B cell (primary cell): ENCODE measurements at regions not wholly inside any gene's neighbourhood (a gene's known extent, or its start where the extent isn't known, plus 50 kb on each side); places are given as distances from the start of the nearest gene placed in this dataset.

Experiments used
- ATAC-seq: fragments of 200-7000 bp; cut with Tn5 transposase; one replicate; pipeline ENCODE4 v1.10.0; 2021; ENCODE audit warnings: low read depth, mild to moderate bottlenecking, moderate number of reproducible peaks, moderate library complexity
- CTCF ChIA-PET: fragments of 350-600 bp; sonication (Branson Sonifier 250); formaldehyde crosslinking; loops from one replicate; lab custom pipeline; 2021; ENCODE audit warnings: antibody characterized with exemption, inconsistent platforms; lab: Charles Lee
- POLR2A ChIA-PET: fragments of 350-600 bp; sonication (Branson Sonifier 250); formaldehyde crosslinking; loops from one replicate; lab custom pipeline; 2021; ENCODE audit warnings: antibody characterized with exemption; lab: Charles Lee
- DNase-seq: peaks from one replicate; pipeline ENCODE4 v3.0.0; 2013
- H2AFZ ChIP-seq: 2 replicates; pipeline ENCODE4 v1.6.1; 2012; ENCODE audit warnings: mild to moderate bottlenecking, low read depth, low read length; ENCODE audit not compliant: insufficient read depth, poor library complexity, severe bottlenecking
- H3K27ac ChIP-seq, 2 donors: 1 replicate in 1 of 2; 2 replicates in 1 of 2; pipeline ENCODE4 v1.5.1; 2012 to 2013; ENCODE audit warnings: low read length in 2 of 2, mild to moderate bottlenecking in 2 of 2, moderate library complexity in 1 of 2
- H3K27me3 ChIP-seq, 4 experiments: fragments of 200-600 bp in 1 of 4; sonication (generic) in 1 of 4; replicated peaks in 1 of 4; 1 replicate in 2 of 4; 2 replicates in 2 of 4; pipeline versions ENCODE4 v1.6.1 to v1.7.0; 2013 to 2016; ENCODE audit warnings: low read length in 3 of 4, mild to moderate bottlenecking in 2 of 4, mixed read lengths in 1 of 4, moderate library complexity in 1 of 4; ENCODE audit not compliant: insufficient read depth in 4 of 4, control insufficient read depth in 3 of 4; ENCODE audit errors: control extremely low read depth in 1 of 4
- H3K36me3 ChIP-seq, 2 experiments: replicated peaks in 1 of 2; 1 replicate in 1 of 2; 2 replicates in 1 of 2; pipeline versions ENCODE4 v1.6.1 to v1.7.1; 2013; ENCODE audit warnings: low read length in 1 of 2; ENCODE audit not compliant: insufficient read depth in 2 of 2, control insufficient read depth in 1 of 2; ENCODE audit errors: control extremely low read depth in 1 of 2, extremely low read depth in 1 of 2
- H3K4me1 ChIP-seq, 2 donors: fragments of 200-600 bp in 1 of 2; sonication (generic) in 1 of 2; 1 replicate in 1 of 2; 2 replicates in 1 of 2; pipeline versions ENCODE4 v1.5.1 to v1.6.1; 2013 to 2017; ENCODE audit warnings: low read length in 2 of 2; ENCODE audit not compliant: control insufficient read depth in 2 of 2, insufficient read depth in 2 of 2
- H3K4me2 ChIP-seq: replicated peaks from 2 replicates; pipeline ENCODE3; 2012; ENCODE audit warnings: mild to moderate bottlenecking, low read depth, low read length; ENCODE audit not compliant: poor library complexity, severe bottlenecking
- H3K4me3 ChIP-seq, 5 experiments: fragments of 200-600 bp in 1 of 5; sonication (generic) in 1 of 5; 1 replicate in 3 of 5; 2 replicates in 2 of 5; pipeline versions ENCODE4 v1.5.1 to v1.7.0; 2011 to 2016; ENCODE audit warnings: low read length in 4 of 5, mild to moderate bottlenecking in 4 of 5, low read depth in 2 of 5, control low read depth in 1 of 5, moderate library complexity in 1 of 5; ENCODE audit not compliant: insufficient read depth in 1 of 5; ENCODE audit errors: control extremely low read depth in 1 of 5, extremely low read depth in 1 of 5
- H3K79me2 ChIP-seq: fragments of 200-600 bp; sonication (generic); one replicate; pipeline ENCODE4 v1.6.0; 2016; ENCODE audit warnings: low read length; ENCODE audit not compliant: control insufficient read depth, insufficient read depth
- H3K9ac ChIP-seq: fragments of 200-600 bp; sonication (generic); 2 replicates; pipeline ENCODE4 v1.6.1; 2017; ENCODE audit warnings: mild to moderate bottlenecking, low read length, moderate library complexity
- H3K9me3 ChIP-seq, 3 donors: one replicate each; pipeline versions ENCODE4 v1.6.1 to v1.7.1; 2013; ENCODE audit warnings: low read length in 2 of 3; ENCODE audit not compliant: control insufficient read depth in 2 of 3, insufficient read depth in 1 of 3; ENCODE audit errors: control extremely low read depth in 1 of 3
- H4K20me1 ChIP-seq: 2 replicates; pipeline ENCODE4 v1.6.0; 2012; ENCODE audit warnings: mild to moderate bottlenecking, low read length; ENCODE audit not compliant: insufficient read depth, control insufficient read depth, poor library complexity, severe bottlenecking
- H3K27ac Mint-ChIP-seq: one replicate; pipeline ENCODE4 v1.8.0; 2021; ENCODE audit warnings: mixed read lengths
- H3K27me3 Mint-ChIP-seq: one replicate; pipeline ENCODE4 v1.8.0; 2021; ENCODE audit warnings: mixed read lengths
- H3K4me1 Mint-ChIP-seq: one replicate; pipeline ENCODE4 v1.8.0; 2021; ENCODE audit warnings: mixed read lengths
- H3K4me3 Mint-ChIP-seq: one replicate; pipeline ENCODE4 v1.8.0; 2021; ENCODE audit warnings: mixed read lengths
- H3K9me3 Mint-ChIP-seq: one replicate; pipeline ENCODE4 v1.8.0; 2022; ENCODE audit warnings: mixed read lengths; ENCODE audit not compliant: insufficient read depth
- EZH2 ChIP-seq: IDR thresholded peaks from 2 replicates; pipeline ENCODE4 v1.6.1; 2012; ENCODE audit warnings: borderline replicate concordance, low read depth, mild to moderate bottlenecking, moderate library complexity, low read length; ENCODE audit not compliant: insufficient read depth, poor library complexity, severe bottlenecking
- WGBS: methylation state at CpG from one replicate; pipeline ENCODE4 v1.1.5; 2013; ENCODE audit warnings: missing lambda C conversion rate; ENCODE audit not compliant: insufficient coverage; 5-methylcytosine and 5-hydroxymethylcytosine counted together
- intact Hi-C: fragments of 100-400 bp; cut with micrococcal nuclease; formaldehyde crosslinking; loops from one replicate; pipeline ENCODE4 v1.10.0; 2022
- TF ChIP-seq, protein P1 (sequence below): fragments of 200-600 bp; IDR thresholded peaks from one replicate; pipeline ENCODE4 v1.8.0; 2022; ENCODE audit warnings: antibody characterized with exemption, mild to moderate bottlenecking

DNA sequence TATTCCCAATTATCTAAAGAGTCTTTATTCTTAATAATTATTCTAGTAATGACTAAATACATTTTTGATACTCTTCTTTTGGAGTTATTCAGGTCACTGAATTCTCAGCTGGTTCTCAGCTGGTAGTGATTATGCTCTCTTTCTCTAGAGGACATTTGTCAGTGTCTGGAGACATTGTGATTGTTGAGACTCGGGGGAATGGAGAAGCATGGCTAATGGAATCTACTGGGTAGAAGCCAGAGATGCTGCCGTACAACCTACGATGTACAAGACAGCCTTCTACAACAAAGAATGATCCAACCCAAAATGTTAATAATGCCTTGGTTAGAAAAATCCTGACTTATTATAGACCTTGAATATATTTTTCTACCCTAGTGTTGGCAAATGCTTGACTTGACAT is 149.2 kb upstream of the ANKRD50 start:
- no peak overlapping the region for H2AFZ ChIP-seq
- no peaks in the 10 kb centered on the region for H3K27me3 Mint-ChIP-seq
- ATAC-seq: no peak
- ChIA-PET CTCF (no interaction called here), POLR2A (no interaction called here)
- H3K4me1 Mint-ChIP-seq: no peaks in the 10 kb centered on the region
- no CpG with 5 or more reads among the region's 3 CpGs for WGBS
- no peaks in the 10 kb centered on the region for H3K27me3 ChIP-seq
- H4K20me1 ChIP-seq: no peaks in the 10 kb centered on the region
- H3K4me3 ChIP-seq: no peak overlapping the region
- no peak for DNase-seq
- no peaks in the 10 kb centered on the region for H3K79me2 ChIP-seq
- H3K4me1 ChIP-seq: no peaks in the 10 kb centered on the region
- no peaks in the 10 kb centered on the region for H3K36me3 ChIP-seq
- no peak overlapping the region for H3K4me2 ChIP-seq
- H3K9me3 ChIP-seq: no peaks in the 10 kb centered on the region
- no peak overlapping the region for H3K4me3 Mint-ChIP-seq
- intact Hi-C loops: no loop called here
- peaks cover 3% of the 10 kb centered on the region for H3K9me3 Mint-ChIP-seq
- H3K9ac ChIP-seq: no peak overlapping the region
- no peak overlapping the region for H3K27ac Mint-ChIP-seq
- TF ChIP-seq, protein P1, sequence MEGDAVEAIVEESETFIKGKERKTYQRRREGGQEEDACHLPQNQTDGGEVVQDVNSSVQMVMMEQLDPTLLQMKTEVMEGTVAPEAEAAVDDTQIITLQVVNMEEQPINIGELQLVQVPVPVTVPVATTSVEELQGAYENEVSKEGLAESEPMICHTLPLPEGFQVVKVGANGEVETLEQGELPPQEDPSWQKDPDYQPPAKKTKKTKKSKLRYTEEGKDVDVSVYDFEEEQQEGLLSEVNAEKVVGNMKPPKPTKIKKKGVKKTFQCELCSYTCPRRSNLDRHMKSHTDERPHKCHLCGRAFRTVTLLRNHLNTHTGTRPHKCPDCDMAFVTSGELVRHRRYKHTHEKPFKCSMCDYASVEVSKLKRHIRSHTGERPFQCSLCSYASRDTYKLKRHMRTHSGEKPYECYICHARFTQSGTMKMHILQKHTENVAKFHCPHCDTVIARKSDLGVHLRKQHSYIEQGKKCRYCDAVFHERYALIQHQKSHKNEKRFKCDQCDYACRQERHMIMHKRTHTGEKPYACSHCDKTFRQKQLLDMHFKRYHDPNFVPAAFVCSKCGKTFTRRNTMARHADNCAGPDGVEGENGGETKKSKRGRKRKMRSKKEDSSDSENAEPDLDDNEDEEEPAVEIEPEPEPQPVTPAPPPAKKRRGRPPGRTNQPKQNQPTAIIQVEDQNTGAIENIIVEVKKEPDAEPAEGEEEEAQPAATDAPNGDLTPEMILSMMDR: no peak
- TF ChIP-seq EZH2: no peak
- H3K27ac ChIP-seq: no peak overlapping the region

DNA sequence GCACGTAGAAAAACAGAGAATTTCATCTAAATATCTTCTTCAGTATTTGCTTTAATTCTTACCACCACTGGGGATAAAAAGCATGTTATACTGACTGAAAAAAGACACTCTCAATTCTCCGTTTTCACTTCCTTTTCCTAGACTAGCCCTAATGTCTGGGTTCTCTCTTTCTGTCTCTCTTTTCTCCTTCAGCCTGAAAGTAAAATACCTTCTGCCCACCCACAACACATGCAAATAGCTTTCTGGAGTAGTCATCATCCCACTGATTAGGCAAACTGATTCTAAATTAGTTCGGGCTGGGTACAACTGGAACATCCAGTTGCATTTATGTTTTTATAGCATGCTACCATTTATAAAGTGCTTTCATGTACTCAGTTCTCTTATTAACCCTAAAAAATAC is 142.4 kb upstream of the ANKRD50 start:
- Mint-ChIP-seq H3K4me1 (no peaks in the 10 kb centered on the region), H3K4me3 (no peak overlapping the region), H3K27ac (no peak overlapping the region), H3K9me3 (no peaks in the 10 kb centered on the region), H3K27me3 (no peaks in the 10 kb centered on the region)
- no peak overlapping the region for H2AFZ ChIP-seq
- H3K9me3 ChIP-seq: no peaks in the 10 kb centered on the region
- H3K4me3 ChIP-seq: no peak overlapping the region
- ChIA-PET CTCF (no interaction called here), POLR2A (no interaction called here)
- no peaks in the 10 kb centered on the region for H3K27me3 ChIP-seq
- 89% methylated on average over 1 of the region's 3 CpGs for WGBS
- no peak overlapping the region for H3K27ac ChIP-seq
- H3K4me2 ChIP-seq: no peak overlapping the region
- H4K20me1 ChIP-seq: no peaks in the 10 kb centered on the region
- intact Hi-C loops: no loop called here
- TF ChIP-seq, protein P1: no peak
- no peaks in the 10 kb centered on the region for H3K4me1 ChIP-seq
- no peak for DNase-seq
- ATAC-seq: no peak
- no peaks in the 10 kb centered on the region for H3K36me3 ChIP-seq
- H3K79me2 ChIP-seq: no peaks in the 10 kb centered on the region
- no peak overlapping the region for H3K9ac ChIP-seq
